CD14-positive monocyte (primary cell): ENCODE measurements at regions not wholly inside any gene's neighbourhood (a gene's known extent, or its start where the extent isn't known, plus 50 kb on each side); places are given as distances from the start of the nearest gene placed in this dataset.

ENCODE experiments used
- DNase-seq, 3 donors: peaks; one replicate each; pipeline ENCODE4 v3.0.0-alpha.2; 2011 to 2022
- H2AFZ ChIP-seq: 2 replicates; pipeline ENCODE4 v1.6.0; 2012; ENCODE audit warnings: mild to moderate bottlenecking, low read depth, low read length, inconsistent platforms; ENCODE audit not compliant: insufficient read depth, poor library complexity, severe bottlenecking
- H3K27ac ChIP-seq, 2 donors: 1 replicate in 1 of 2; 2 replicates in 1 of 2; pipeline ENCODE4 v1.5.1; 2012 to 2013; ENCODE audit warnings: low read length in 2 of 2, control low read depth in 1 of 2, inconsistent platforms in 1 of 2, low read depth in 1 of 2, mild to moderate bottlenecking in 1 of 2
- H3K27me3 ChIP-seq, 2 donors: one replicate each; pipeline versions ENCODE4 v1.6.0 to v1.6.1; 2011 to 2013; ENCODE audit warnings: low read length in 2 of 2; ENCODE audit not compliant: control insufficient read depth in 2 of 2, insufficient read depth in 2 of 2
- H3K36me3 ChIP-seq, 2 donors: replicated peaks in 1 of 2; 1 replicate in 1 of 2; 2 replicates in 1 of 2; pipeline versions ENCODE4 v1.5.1 to v1.6.1; 2012 to 2013; ENCODE audit warnings: low read length in 2 of 2, control low read depth in 1 of 2, inconsistent platforms in 1 of 2, mild to moderate bottlenecking in 1 of 2; ENCODE audit not compliant: insufficient read depth in 2 of 2, control insufficient read depth in 1 of 2
- H3K4me1 ChIP-seq, 2 donors: 1 replicate in 1 of 2; 2 replicates in 1 of 2; pipeline versions ENCODE4 v1.5.1 to v1.6.1; 2012 to 2013; ENCODE audit warnings: low read length in 2 of 2, control low read depth in 1 of 2, inconsistent platforms in 1 of 2, mild to moderate bottlenecking in 1 of 2, moderate library complexity in 1 of 2; ENCODE audit not compliant: insufficient read depth in 2 of 2, control insufficient read depth in 1 of 2
- H3K4me2 ChIP-seq: replicated peaks from 2 replicates; pipeline ENCODE3; 2012; ENCODE audit warnings: low read length, moderate library complexity, mild to moderate bottlenecking; ENCODE audit not compliant: poor library complexity, severe bottlenecking; ENCODE audit errors: extremely low read depth
- H3K4me3 ChIP-seq, 3 experiments: fragments of 200-600 bp in 1 of 3; sonication (generic) in 1 of 3; replicated peaks in 1 of 3; 1 replicate in 2 of 3; 2 replicates in 1 of 3; pipeline ENCODE4 v1.5.1; 2011 to 2013; ENCODE audit warnings: low read length in 3 of 3, mild to moderate bottlenecking in 3 of 3, control low read depth in 2 of 3, low read depth in 2 of 3, inconsistent platforms in 1 of 3, moderate library complexity in 1 of 3
- H3K79me2 ChIP-seq: 2 replicates; pipeline ENCODE4 v1.6.0; 2012; ENCODE audit warnings: mild to moderate bottlenecking, control low read depth, inconsistent platforms, low read length, moderate library complexity; ENCODE audit not compliant: insufficient read depth
- H3K9ac ChIP-seq: 2 replicates; pipeline ENCODE4 v1.6.0; 2017; ENCODE audit warnings: low read length, mild to moderate bottlenecking; ENCODE audit not compliant: insufficient read depth, poor library complexity, severe bottlenecking
- H3K9me3 ChIP-seq, 2 donors: replicated peaks in 1 of 2; 1 replicate in 1 of 2; 2 replicates in 1 of 2; pipeline versions ENCODE4 v1.5.1 to v1.6.1; 2012 to 2013; ENCODE audit warnings: low read length in 2 of 2, control low read depth in 1 of 2; ENCODE audit not compliant: control insufficient read depth in 1 of 2, insufficient read depth in 1 of 2
- H4K20me1 ChIP-seq: 2 replicates; pipeline ENCODE4 v1.6.0; 2012; ENCODE audit warnings: mild to moderate bottlenecking, low read length, control low read depth, moderate library complexity; ENCODE audit not compliant: insufficient read depth
- H3K27ac Mint-ChIP-seq, 7 donors: one replicate each; pipeline ENCODE4 v1.8.0; 2020; ENCODE audit warnings: mild to moderate bottlenecking in 7 of 7, mixed read lengths in 7 of 7, moderate library complexity in 6 of 7, inconsistent platforms in 2 of 7
- H3K27me3 Mint-ChIP-seq, 3 donors: one replicate each; pipeline ENCODE4 v1.8.0; 2021 to 2022; ENCODE audit warnings: low read depth in 3 of 3, mild to moderate bottlenecking in 3 of 3, mixed read lengths in 3 of 3, moderate library complexity in 3 of 3, inconsistent platforms in 1 of 3
- H3K36me3 Mint-ChIP-seq, 2 donors: one replicate each; pipeline ENCODE4 v1.8.0; 2020; ENCODE audit warnings: mixed read lengths in 2 of 2, inconsistent platforms in 1 of 2, mild to moderate bottlenecking in 1 of 2
- H3K4me1 Mint-ChIP-seq: one replicate; pipeline ENCODE4 v1.8.0; 2020; ENCODE audit warnings: mild to moderate bottlenecking, mixed read lengths
- H3K4me3 Mint-ChIP-seq, 2 donors: one replicate each; pipeline ENCODE4 v1.8.0; 2020; ENCODE audit warnings: mild to moderate bottlenecking in 2 of 2, mixed read lengths in 2 of 2, moderate library complexity in 1 of 2
- H3K9me3 Mint-ChIP-seq, 7 donors: one replicate each; pipeline ENCODE4 v1.8.0; 2020 to 2022; ENCODE audit warnings: mixed read lengths in 7 of 7, mild to moderate bottlenecking in 6 of 7, moderate library complexity in 6 of 7, inconsistent platforms in 2 of 7
- WGBS: methylation state at CpG from one replicate; pipeline ENCODE4 v1.1.5; 2013; ENCODE audit warnings: missing lambda C conversion rate; ENCODE audit not compliant: insufficient coverage; 5-methylcytosine and 5-hydroxymethylcytosine counted together
- intact Hi-C, 2 donors: fragments of 100-400 bp; cut with micrococcal nuclease; formaldehyde crosslinking; loops; one replicate each; pipeline versions ENCODE4 v1.15.0 to v1.15.1; 2023
- TF ChIP-seq, protein P1 (sequence below): fragments of 200-600 bp; IDR thresholded peaks from one replicate; pipeline ENCODE4 v1.8.0; 2022; ENCODE audit warnings: antibody characterized with exemption, mild to moderate bottlenecking

DNA sequence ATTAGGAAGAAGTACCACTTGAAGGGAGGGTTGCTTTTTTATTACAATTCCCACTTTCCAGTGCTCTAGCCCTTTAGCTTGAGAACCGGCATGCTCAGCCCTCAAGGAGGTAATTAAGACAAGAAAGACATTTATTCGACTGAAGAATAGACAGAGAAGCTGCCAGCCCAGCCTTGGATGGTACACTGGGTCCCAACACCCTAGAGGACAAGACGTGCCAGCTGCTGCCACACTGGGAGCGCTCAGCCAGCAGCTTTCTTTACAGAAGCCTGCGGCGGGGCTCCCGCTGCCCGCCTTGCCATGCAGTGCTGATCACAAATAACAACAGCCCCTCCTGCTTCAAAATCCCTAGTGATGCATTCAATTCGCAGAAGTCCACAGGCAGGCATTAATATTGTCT is 746.3 kb upstream of the RAB6C start:
- Mint-ChIP-seq H3K9me3 (peaks cover 0 to 4% (median 0%) of the 10 kb centered on the region in 7 donors), H3K27ac (no peak overlapping the region), H3K27me3 (peaks cover 0 to 4% (median 0%) of the 10 kb centered on the region in 3 donors), H3K36me3 (no peaks in the 10 kb centered on the region), H3K4me3 (no peak overlapping the region), H3K4me1 (no peaks in the 10 kb centered on the region)
- Histone ChIP-seq H2AFZ (no peak overlapping the region), H3K4me2 (no peak overlapping the region), H3K4me3 (no peak overlapping the region), H3K79me2 (no peaks in the 10 kb centered on the region), H3K9me3 (no peaks in the 10 kb centered on the region), H3K27me3 (no peaks in the 10 kb centered on the region), H3K36me3 (no peaks in the 10 kb centered on the region), H3K27ac (no peak overlapping the region), H4K20me1 (no peaks in the 10 kb centered on the region), H3K4me1 (no peaks in the 10 kb centered on the region), H3K9ac (no peak overlapping the region)
- WGBS = 95% methylated on average over 8 of the region's 9 CpGs
- DNase-seq = no peak
- TF ChIP-seq, protein P1, sequence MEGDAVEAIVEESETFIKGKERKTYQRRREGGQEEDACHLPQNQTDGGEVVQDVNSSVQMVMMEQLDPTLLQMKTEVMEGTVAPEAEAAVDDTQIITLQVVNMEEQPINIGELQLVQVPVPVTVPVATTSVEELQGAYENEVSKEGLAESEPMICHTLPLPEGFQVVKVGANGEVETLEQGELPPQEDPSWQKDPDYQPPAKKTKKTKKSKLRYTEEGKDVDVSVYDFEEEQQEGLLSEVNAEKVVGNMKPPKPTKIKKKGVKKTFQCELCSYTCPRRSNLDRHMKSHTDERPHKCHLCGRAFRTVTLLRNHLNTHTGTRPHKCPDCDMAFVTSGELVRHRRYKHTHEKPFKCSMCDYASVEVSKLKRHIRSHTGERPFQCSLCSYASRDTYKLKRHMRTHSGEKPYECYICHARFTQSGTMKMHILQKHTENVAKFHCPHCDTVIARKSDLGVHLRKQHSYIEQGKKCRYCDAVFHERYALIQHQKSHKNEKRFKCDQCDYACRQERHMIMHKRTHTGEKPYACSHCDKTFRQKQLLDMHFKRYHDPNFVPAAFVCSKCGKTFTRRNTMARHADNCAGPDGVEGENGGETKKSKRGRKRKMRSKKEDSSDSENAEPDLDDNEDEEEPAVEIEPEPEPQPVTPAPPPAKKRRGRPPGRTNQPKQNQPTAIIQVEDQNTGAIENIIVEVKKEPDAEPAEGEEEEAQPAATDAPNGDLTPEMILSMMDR = no peak
- intact Hi-C loops = no loop called here

DNA sequence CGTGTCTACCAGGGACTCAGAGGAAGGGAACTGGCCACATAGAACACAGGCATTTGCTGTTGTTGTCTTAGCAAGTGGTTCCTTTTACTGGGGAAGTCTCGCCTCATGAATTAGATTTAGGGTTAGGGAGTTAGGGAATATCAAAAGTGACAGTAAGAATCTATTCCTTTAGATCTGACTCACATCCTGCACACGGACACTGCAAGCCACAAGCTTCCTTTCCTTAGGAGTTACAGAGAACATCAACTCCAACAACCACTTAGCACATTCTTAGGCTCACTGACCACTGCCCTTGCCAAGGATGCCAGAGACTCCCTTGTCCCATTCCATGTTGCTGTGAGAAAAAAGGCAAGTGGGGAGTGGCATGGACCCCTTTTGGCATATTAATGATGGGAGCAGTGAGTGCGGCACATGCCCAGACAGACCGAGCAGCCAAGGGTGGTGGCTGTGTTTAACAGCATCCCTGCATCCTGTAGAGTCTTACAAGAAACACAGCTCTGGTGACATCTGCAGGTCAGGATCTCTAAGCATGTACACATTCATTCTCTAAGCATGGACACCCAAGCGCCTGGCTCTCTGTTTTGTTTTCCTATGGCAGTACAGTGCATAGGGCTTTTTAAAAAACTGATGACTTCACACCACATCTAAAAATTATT is 745.6 kb upstream of the RAB6C start:
- Histone ChIP-seq H3K27me3 (no peaks in the 10 kb centered on the region), H3K27ac (no peak overlapping the region), H3K4me2 (no peak overlapping the region), H3K4me3 (no peak overlapping the region), H3K9ac (no peak overlapping the region), H3K4me1 (no peaks in the 10 kb centered on the region), H4K20me1 (no peaks in the 10 kb centered on the region), H2AFZ (no peak overlapping the region), H3K9me3 (no peaks in the 10 kb centered on the region), H3K36me3 (no peaks in the 10 kb centered on the region), H3K79me2 (no peaks in the 10 kb centered on the region)
- Mint-ChIP-seq H3K9me3 (peaks cover 0 to 4% (median 1%) of the 10 kb centered on the region in 7 donors), H3K27me3 (peaks cover 0 to 3% (median 0%) of the 10 kb centered on the region in 3 donors), H3K36me3 (no peaks in the 10 kb centered on the region), H3K4me3 (no peak overlapping the region), H3K4me1 (no peaks in the 10 kb centered on the region), H3K27ac (no peak overlapping the region)
- TF ChIP-seq, protein P1 = no peak
- 60% methylated on average over 4 of the region's 6 CpGs for WGBS
- no peak for DNase-seq
- intact Hi-C loops = no loop called here
